Central memory CD8-positive, alpha-beta T cell (primary cell): ENCODE measurements at regions not wholly inside any gene's neighbourhood (a gene's known extent, or its start where the extent isn't known, plus 50 kb on each side); places are given as distances from the start of the nearest gene placed in this dataset.
"Not testable (repeated sequence)": the region's sequence is repeated elsewhere in the genome, so short reads cannot be mapped to it uniquely, and the experiment has no call there.

Experiments
- ATAC-seq: fragments of 150-1000 bp; cut with Tn5 transposase; replicated peaks from 2 replicates; pipeline ENCODE4 v1.10.0; 2022; ENCODE audit warnings: mild to moderate bottlenecking, moderate FRiP score, moderate number of reproducible peaks; ENCODE audit not compliant: poor library complexity, severe bottlenecking; ENCODE audit errors: extremely low read depth
- DNase-seq, 2 donors: peaks; one replicate each; pipeline ENCODE4 v3.0.0; 2021; ENCODE audit warnings: low spot score in 2 of 2
- H3K27ac Mint-ChIP-seq: one replicate; pipeline ENCODE4 v1.8.0; 2022; ENCODE audit warnings: low read depth, mild to moderate bottlenecking, moderate library complexity, mixed read lengths
- H3K27me3 Mint-ChIP-seq: one replicate; pipeline ENCODE4 v1.8.0; 2022; ENCODE audit warnings: mixed read lengths
- H3K36me3 Mint-ChIP-seq: one replicate; pipeline ENCODE4 v1.8.0; 2022; ENCODE audit warnings: mild to moderate bottlenecking, moderate library complexity, mixed read lengths; ENCODE audit not compliant: insufficient read depth
- H3K4me1 Mint-ChIP-seq: one replicate; pipeline ENCODE4 v1.8.0; 2022; ENCODE audit warnings: mixed read lengths
- H3K4me3 Mint-ChIP-seq: one replicate; pipeline ENCODE4 v1.8.0; 2022; ENCODE audit warnings: mild to moderate bottlenecking, moderate library complexity, mixed read lengths
- H3K9me3 Mint-ChIP-seq: one replicate; pipeline ENCODE4 v1.8.0; 2022; ENCODE audit warnings: mixed read lengths

- Mint-ChIP-seq H3K27me3 (peaks cover 21% of the 10 kb centered on the region), H3K36me3 (no peaks in the 10 kb centered on the region), H3K4me3 (no peak overlapping the region), H3K4me1 (no peaks in the 10 kb centered on the region), H3K27ac (no peak overlapping the region), H3K9me3 (no peaks in the 10 kb centered on the region)
- DNase-seq (no peak), ATAC-seq (no peak)
These were observed 77.6 kb upstream of the SNTG2 start for GRCh38 chr2:873027-873426.

- Mint-ChIP-seq H3K4me3 (no peak overlapping the region), H3K4me1 (no peaks in the 10 kb centered on the region), H3K27ac (no peak overlapping the region), H3K27me3 (peaks cover 23% of the 10 kb centered on the region), H3K36me3 (no peaks in the 10 kb centered on the region), H3K9me3 (no peaks in the 10 kb centered on the region)
- no peak for DNase-seq
- no peak for ATAC-seq
These were observed 78.5 kb upstream of the SNTG2 start for GRCh38 chr2:871926-872680.

GRCh38 chr2:871175-871727 lies 79.4 kb upstream of the SNTG2 start:
- H3K9me3 Mint-ChIP-seq = no peaks in the 10 kb centered on the region
- H3K27ac Mint-ChIP-seq = no peak overlapping the region
- peaks cover 32% of the 10 kb centered on the region for H3K27me3 Mint-ChIP-seq
- ATAC-seq (no peak), DNase-seq (no peak)
- H3K4me1 Mint-ChIP-seq = no peaks in the 10 kb centered on the region
- no peak overlapping the region for H3K4me3 Mint-ChIP-seq
- H3K36me3 Mint-ChIP-seq = no peaks in the 10 kb centered on the region

DNA sequence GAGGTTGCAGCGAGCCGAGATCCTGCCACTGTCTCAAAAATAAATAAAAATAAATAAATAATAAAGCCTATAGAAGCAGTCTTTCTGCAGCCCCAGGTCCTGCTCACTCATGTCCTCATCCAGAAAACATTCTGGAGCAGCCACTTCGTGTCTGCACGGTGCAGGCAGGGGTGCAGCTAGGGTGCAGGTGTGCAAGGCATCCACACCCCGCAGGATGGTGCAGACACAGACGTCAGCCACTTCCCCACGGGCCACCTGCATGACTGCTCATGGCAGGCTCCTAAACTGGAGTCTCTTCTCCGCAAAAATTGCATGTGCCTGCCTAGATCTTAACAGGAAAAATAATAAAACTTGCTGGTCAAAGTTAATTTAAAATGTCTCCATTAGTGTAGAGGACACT lies 80.2 kb upstream of the SNTG2 start:
- H3K36me3 Mint-ChIP-seq = no peaks in the 10 kb centered on the region
- no peak overlapping the region for H3K27ac Mint-ChIP-seq
- no peak for DNase-seq
- no peaks in the 10 kb centered on the region for H3K9me3 Mint-ChIP-seq
- no peaks in the 10 kb centered on the region for H3K4me1 Mint-ChIP-seq
- no peak for ATAC-seq
- peaks cover 35% of the 10 kb centered on the region for H3K27me3 Mint-ChIP-seq
- no peak overlapping the region for H3K4me3 Mint-ChIP-seq

GRCh38 chr2:869894-870293 lies 80.8 kb upstream of the SNTG2 start:
- no peak for ATAC-seq
- Mint-ChIP-seq H3K9me3 (no peaks in the 10 kb centered on the region), H3K36me3 (no peaks in the 10 kb centered on the region), H3K4me1 (no peaks in the 10 kb centered on the region), H3K4me3 (no peak overlapping the region), H3K27ac (no peak overlapping the region), H3K27me3 (peaks cover 35% of the 10 kb centered on the region)
- DNase-seq = no peak

GRCh38 chr2:869357-869871 lies 81.2 kb upstream of the SNTG2 start:
- ATAC-seq (no peak), DNase-seq (no peak)
- no peak overlapping the region for H3K4me3 Mint-ChIP-seq
- no peaks in the 10 kb centered on the region for H3K9me3 Mint-ChIP-seq
- H3K36me3 Mint-ChIP-seq = no peaks in the 10 kb centered on the region
- H3K4me1 Mint-ChIP-seq = no peaks in the 10 kb centered on the region
- H3K27me3 Mint-ChIP-seq = peaks cover 35% of the 10 kb centered on the region
- no peak overlapping the region for H3K27ac Mint-ChIP-seq

- H3K27ac Mint-ChIP-seq, H3K4me3 Mint-ChIP-seq, ATAC-seq, H3K9me3 Mint-ChIP-seq, DNase-seq, H3K36me3 Mint-ChIP-seq, H3K4me1 Mint-ChIP-seq: not testable (repeated sequence)
- peaks cover 35% of the 10 kb centered on the region for H3K27me3 Mint-ChIP-seq
These were observed 81.8 kb upstream of the SNTG2 start for GRCh38 chr2:868857-869256.

DNA sequence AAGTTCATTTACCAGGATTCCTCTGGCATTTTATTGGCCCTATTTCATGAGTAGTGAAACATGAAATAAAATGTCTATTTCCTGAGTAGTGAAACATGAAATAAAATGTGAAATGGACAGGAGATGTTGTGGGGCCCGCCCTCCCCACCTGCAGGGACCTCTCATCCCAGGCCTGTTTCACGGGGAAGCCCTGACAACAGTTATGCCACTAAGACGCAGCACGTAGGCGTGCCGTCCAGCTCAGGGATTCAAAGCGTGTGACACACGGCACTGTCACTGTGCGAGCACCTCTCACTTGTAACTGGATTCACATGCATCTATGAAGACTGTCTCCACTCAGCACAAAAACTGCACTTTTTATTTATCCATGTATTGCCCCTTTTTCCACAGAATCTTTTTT lies 83.4 kb upstream of the SNTG2 start:
- Mint-ChIP-seq H3K9me3 (no peaks in the 10 kb centered on the region), H3K36me3 (no peaks in the 10 kb centered on the region), H3K4me1 (no peaks in the 10 kb centered on the region), H3K4me3 (no peak overlapping the region), H3K27me3 (peaks cover 45% of the 10 kb centered on the region), H3K27ac (no peak overlapping the region)
- ATAC-seq = no peak
- no peak for DNase-seq

- Mint-ChIP-seq H3K36me3 (no peaks in the 10 kb centered on the region), H3K4me1 (no peaks in the 10 kb centered on the region), H3K9me3 (no peaks in the 10 kb centered on the region), H3K27ac (no peak overlapping the region), H3K4me3 (no peak overlapping the region), H3K27me3 (peaks cover 45% of the 10 kb centered on the region)
- ATAC-seq (no peak), DNase-seq (no peak)
These were observed 83.8 kb upstream of the SNTG2 start for GRCh38 chr2:866887-867286.

DNA sequence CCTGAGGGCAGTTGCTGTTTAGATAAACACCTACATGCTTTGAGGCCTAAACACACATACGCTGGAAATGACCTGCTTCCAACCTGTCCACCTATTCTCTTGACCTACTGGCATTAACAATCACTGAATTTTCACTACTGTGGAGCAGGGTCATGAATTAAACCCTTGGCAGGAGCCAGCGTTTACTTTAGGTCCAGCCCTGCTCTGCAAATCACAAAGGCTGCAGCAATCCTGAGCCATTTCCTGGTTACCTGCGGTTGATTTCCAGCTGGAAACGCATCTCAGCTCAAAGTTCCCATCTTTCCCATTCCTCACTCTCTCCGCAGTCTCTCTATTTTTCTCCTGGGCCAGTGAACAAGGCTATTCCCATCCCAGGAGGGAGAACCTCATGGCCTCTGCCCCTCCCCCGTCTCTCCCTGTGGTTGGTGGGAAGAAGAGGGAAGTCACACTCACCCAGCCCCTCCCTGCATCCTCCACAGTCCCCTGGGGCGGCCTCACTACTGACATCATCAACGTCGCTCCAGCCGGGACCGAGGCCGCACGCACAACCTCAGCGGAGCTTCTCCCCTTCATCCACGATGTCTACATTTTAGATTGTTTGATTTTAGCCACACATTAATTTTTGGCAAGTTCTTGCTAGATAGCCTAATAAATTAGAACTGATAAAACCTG lies 84.5 kb upstream of the SNTG2 start:
- Mint-ChIP-seq H3K36me3 (no peaks in the 10 kb centered on the region), H3K4me1 (no peaks in the 10 kb centered on the region), H3K27me3 (peaks cover 42% of the 10 kb centered on the region), H3K9me3 (no peaks in the 10 kb centered on the region), H3K27ac (no peak overlapping the region), H3K4me3 (no peak overlapping the region)
- ATAC-seq (no peak), DNase-seq (no peak)

DNA sequence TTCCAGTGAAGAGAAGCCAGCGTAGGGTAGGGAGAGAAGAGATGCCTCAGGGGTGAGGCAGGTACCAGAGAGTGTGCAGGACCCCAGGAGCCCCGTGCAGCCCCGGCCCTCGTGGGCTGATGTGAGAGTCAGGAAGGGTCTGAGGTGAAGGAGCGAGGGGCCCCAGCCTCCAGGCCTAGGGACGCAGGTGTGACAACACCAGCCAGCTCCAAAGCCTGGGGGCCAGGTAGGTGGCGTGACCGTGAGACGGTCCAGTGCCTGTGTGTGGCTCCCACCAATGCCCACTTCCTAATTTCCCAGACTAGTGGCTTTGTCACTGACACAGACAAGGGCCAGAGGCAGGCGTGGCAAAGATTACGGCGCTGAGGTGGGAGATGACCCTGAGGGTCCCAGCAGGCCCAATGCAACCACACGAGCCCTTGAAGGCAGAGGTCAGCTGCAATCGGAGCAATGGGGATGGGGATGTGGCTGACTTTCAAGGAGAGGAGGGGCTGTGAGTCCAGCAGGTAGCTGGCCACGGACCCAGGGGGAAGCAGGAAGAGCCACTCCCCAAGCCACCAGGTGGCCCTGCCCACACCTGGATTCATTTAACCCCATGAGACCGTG lies 86.0 kb upstream of the SNTG2 start:
- Mint-ChIP-seq H3K27ac (no peak overlapping the region), H3K9me3 (no peaks in the 10 kb centered on the region), H3K4me1 (no peaks in the 10 kb centered on the region), H3K27me3 (peaks cover 35% of the 10 kb centered on the region), H3K4me3 (no peak overlapping the region), H3K36me3 (no peaks in the 10 kb centered on the region)
- ATAC-seq (no peak), DNase-seq (no peak)

- no peak overlapping the region for H3K27ac Mint-ChIP-seq
- H3K27me3 Mint-ChIP-seq = peaks cover 35% of the 10 kb centered on the region
- no peak overlapping the region for H3K4me3 Mint-ChIP-seq
- H3K9me3 Mint-ChIP-seq = no peaks in the 10 kb centered on the region
- no peaks in the 10 kb centered on the region for H3K4me1 Mint-ChIP-seq
- DNase-seq (no peak), ATAC-seq (no peak)
- no peaks in the 10 kb centered on the region for H3K36me3 Mint-ChIP-seq
These were observed 86.8 kb upstream of the SNTG2 start for GRCh38 chr2:863732-864450.
